ENCODE measurements at regions not wholly inside any gene's neighbourhood (a gene's known extent, or its start where the extent isn't known, plus 50 kb on each side); places are given as distances from the start of the nearest gene placed in this dataset.

DNA sequence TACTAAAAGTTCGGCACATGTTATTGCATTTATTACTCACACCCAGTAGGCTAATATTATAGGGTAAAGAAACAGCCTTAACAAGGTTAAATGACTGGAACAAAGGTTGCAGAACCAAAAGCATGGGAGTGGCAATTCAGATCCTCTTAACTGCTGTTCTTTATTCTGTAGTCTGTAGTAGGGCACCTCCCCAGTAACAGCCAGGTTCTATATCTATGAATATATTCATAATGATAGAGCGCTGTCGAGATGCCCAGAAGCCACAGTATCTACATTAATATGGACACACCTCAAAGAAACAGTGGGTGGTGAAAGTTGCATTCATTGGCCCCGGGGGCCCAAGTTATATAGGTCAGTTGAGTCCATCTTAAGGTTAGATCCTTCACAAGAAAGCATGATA, 340.9 kb upstream of the THRB start:
- H3K4me1 Mint-ChIP-seq, result no peaks in the 10 kb centered on the region
- Histone ChIP-seq H3K36me3 (ENCODE audit: control insufficient read depth, insufficient read depth, low read length) (no peaks in the 10 kb centered on the region), H3K9me3 (ENCODE audit: control insufficient read depth in 2 of 2, low read length in 2 of 2) (no peaks in the 10 kb centered on the region), H3K27ac (ENCODE audit: insufficient read depth, low read length, poor library complexity, severe bottlenecking) (no peak overlapping the region), H3K4me3 (ENCODE audit: low read depth, low read length) (no peak overlapping the region), H3K4me1 (ENCODE audit: control insufficient read depth, insufficient read depth, low read length, poor library complexity, severe bottlenecking) (no peaks in the 10 kb centered on the region), H3K27me3 (ENCODE audit: control insufficient read depth, insufficient read depth, low read length) (no peaks in the 10 kb centered on the region)
- no peak for ATAC-seq (ENCODE audit: low read depth in 2 of 2)
- H3K27me3 Mint-ChIP-seq, result peaks cover 6% of the 10 kb centered on the region
- no peak overlapping the region for H3K27ac Mint-ChIP-seq
- peaks cover 0 to 12% (median 4%) of the 10 kb centered on the region in 7 donors for H3K9me3 Mint-ChIP-seq
- H3K4me3 Mint-ChIP-seq, result no peak overlapping the region
- DNase-seq, result no peak
- no peaks in the 10 kb centered on the region for H3K36me3 Mint-ChIP-seq

DNA sequence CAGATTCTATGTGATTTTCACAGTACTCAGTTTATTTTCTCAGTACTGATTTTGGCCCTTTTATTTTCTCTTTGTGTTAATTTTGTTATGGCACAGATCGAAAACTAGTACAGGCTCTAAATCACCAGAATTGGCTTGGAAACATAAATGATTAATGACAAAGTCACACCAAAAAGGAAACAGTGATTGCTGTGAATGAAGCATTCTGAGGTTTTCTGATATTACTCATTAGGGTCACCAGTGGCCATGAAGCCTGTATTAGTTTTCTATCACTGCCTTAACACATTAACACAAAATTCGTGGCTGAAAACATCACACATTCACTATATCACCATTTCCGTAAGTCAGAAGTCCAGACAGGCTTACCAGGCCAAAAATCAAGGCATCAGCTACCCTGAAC, 343.0 kb upstream of the THRB start:
- Mint-ChIP-seq H3K27ac (no peak overlapping the region), H3K36me3 (no peaks in the 10 kb centered on the region), H3K27me3 (no peaks in the 10 kb centered on the region), H3K4me1 (no peaks in the 10 kb centered on the region), H3K9me3 (peaks cover 0 to 12% (median 5%) of the 10 kb centered on the region in 7 donors), H3K4me3 (no peak overlapping the region)
- DNase-seq (no peak), ATAC-seq (ENCODE audit: low read depth in 2 of 2) (no peak)
- no peaks in the 10 kb centered on the region for H3K4me1 ChIP-seq (ENCODE audit: control insufficient read depth, insufficient read depth, low read length, poor library complexity, severe bottlenecking)
- no peak overlapping the region for H3K27ac ChIP-seq (ENCODE audit: insufficient read depth, low read length, poor library complexity, severe bottlenecking)
- no peaks in the 10 kb centered on the region for H3K36me3 ChIP-seq (ENCODE audit: control insufficient read depth, insufficient read depth, low read length)
- H3K27me3 ChIP-seq (ENCODE audit: control insufficient read depth, insufficient read depth, low read length), result no peaks in the 10 kb centered on the region
- H3K9me3 ChIP-seq (ENCODE audit: control insufficient read depth in 2 of 2, low read length in 2 of 2), result no peaks in the 10 kb centered on the region
- no peak overlapping the region for H3K4me3 ChIP-seq (ENCODE audit: low read depth, low read length)

DNA sequence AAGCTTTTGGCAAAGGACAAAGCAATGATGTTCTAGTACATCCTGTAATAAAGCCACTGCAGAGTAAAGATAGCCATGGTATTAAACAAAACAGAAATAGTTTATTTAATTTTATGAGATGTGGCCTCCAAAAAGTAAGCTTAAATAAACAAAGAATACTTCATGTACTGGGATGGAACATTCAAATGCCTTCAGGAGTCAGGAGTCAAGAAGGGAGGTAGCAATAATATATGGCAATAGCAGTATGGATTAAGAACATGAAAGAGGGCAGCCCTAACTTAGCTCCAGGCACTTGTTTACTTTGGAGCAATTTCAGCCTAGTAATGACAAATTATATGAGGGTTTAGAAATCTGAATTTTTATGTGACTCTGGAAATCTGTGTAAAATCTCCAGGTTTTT, 343.9 kb upstream of the THRB start:
- Mint-ChIP-seq H3K4me3 (no peak overlapping the region), H3K27me3 (no peaks in the 10 kb centered on the region), H3K4me1 (no peaks in the 10 kb centered on the region), H3K27ac (no peak overlapping the region), H3K36me3 (no peaks in the 10 kb centered on the region), H3K9me3 (peaks cover 0 to 5% (median 3%) of the 10 kb centered on the region in 7 donors)
- Histone ChIP-seq H3K27ac (ENCODE audit: insufficient read depth, low read length, poor library complexity, severe bottlenecking) (no peak overlapping the region), H3K9me3 (ENCODE audit: control insufficient read depth in 2 of 2, low read length in 2 of 2) (no peaks in the 10 kb centered on the region), H3K27me3 (ENCODE audit: control insufficient read depth, insufficient read depth, low read length) (no peaks in the 10 kb centered on the region), H3K4me3 (ENCODE audit: low read depth, low read length) (no peak overlapping the region), H3K36me3 (ENCODE audit: control insufficient read depth, insufficient read depth, low read length) (no peaks in the 10 kb centered on the region), H3K4me1 (ENCODE audit: control insufficient read depth, insufficient read depth, low read length, poor library complexity, severe bottlenecking) (no peaks in the 10 kb centered on the region)
- no peak for DNase-seq
- no peak for ATAC-seq (ENCODE audit: low read depth in 2 of 2)

DNA sequence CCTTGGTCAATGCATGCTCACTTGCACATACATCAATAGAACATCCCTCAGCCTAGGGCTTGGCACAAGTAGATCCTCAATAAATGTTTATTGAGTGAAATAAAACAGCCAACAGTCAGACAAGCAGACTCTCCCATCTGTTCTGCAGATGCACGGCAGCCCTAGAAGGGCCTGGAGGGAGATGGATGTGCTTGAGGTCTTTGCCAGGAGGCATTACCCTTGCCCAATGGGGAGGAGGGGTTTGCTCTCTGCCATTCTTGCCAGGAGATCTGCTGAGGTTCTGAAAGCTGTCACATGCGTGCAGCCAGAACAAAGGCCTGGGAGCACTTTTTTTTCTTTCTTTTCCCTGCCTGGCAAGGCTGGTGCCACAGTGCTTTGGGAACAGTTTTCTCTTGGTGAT, 349.3 kb upstream of the THRB start:
- ATAC-seq (ENCODE audit: low read depth in 2 of 2), result no peak

DNA sequence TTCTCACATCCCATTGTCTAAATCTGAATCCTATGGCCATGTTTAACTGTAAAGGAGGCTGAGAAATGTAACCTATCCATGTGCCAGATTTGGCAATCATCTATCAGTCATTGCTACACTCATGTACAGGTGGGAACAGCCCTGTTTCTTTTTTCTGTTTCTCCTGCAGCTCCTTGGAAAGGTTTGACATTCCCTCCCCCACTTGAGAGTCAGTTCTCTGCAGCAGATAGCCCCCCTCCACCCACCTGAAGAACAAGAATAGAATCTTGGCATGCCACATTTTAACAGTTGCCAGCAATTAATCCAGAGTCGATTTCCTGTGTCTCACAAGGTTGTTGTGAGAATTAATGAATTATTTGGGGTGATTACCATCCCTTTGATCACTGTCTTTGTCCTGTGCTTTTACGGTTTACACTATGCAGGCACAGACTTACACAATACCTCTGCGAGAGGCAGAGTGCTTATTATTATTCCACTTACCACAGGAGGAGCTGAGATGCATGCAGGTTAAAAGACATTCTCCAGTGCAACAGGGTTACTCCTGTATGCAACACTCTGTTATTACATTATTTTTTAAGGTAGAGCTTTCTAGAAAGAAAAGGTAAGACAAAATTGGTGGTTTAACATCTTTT, 351.0 kb upstream of the THRB start:
- no peaks in the 10 kb centered on the region for H3K27me3 ChIP-seq (ENCODE audit: control insufficient read depth, insufficient read depth, low read length)
- Mint-ChIP-seq H3K4me3 (no peak overlapping the region), H3K9me3 (peaks cover 0 to 6% (median 3%) of the 10 kb centered on the region in 7 donors), H3K27me3 (no peaks in the 10 kb centered on the region), H3K27ac (no peak overlapping the region), H3K36me3 (no peaks in the 10 kb centered on the region), H3K4me1 (no peaks in the 10 kb centered on the region)
- H3K27ac ChIP-seq (ENCODE audit: insufficient read depth, low read length, poor library complexity, severe bottlenecking), result no peak overlapping the region
- H3K9me3 ChIP-seq (ENCODE audit: control insufficient read depth in 2 of 2, low read length in 2 of 2), result no peaks in the 10 kb centered on the region
- DNase-seq (no peak), ATAC-seq (ENCODE audit: low read depth in 2 of 2) (no peak)
- H3K4me3 ChIP-seq (ENCODE audit: low read depth, low read length), result no peak overlapping the region
- no peaks in the 10 kb centered on the region for H3K4me1 ChIP-seq (ENCODE audit: control insufficient read depth, insufficient read depth, low read length, poor library complexity, severe bottlenecking)
- H3K36me3 ChIP-seq (ENCODE audit: control insufficient read depth, insufficient read depth, low read length), result no peaks in the 10 kb centered on the region

More for the DNA sequence above, 349.3 kb upstream of the THRB start:
- no peaks in the 10 kb centered on the region for H3K36me3 Mint-ChIP-seq
- Histone ChIP-seq H3K9me3 (ENCODE audit: control insufficient read depth in 2 of 2, low read length in 2 of 2) (no peaks in the 10 kb centered on the region), H3K36me3 (ENCODE audit: control insufficient read depth, insufficient read depth, low read length) (no peaks in the 10 kb centered on the region), H3K27ac (ENCODE audit: insufficient read depth, low read length, poor library complexity, severe bottlenecking) (no peak overlapping the region), H3K4me3 (ENCODE audit: low read depth, low read length) (no peak overlapping the region), H3K27me3 (ENCODE audit: control insufficient read depth, insufficient read depth, low read length) (no peaks in the 10 kb centered on the region), H3K4me1 (ENCODE audit: control insufficient read depth, insufficient read depth, low read length, poor library complexity, severe bottlenecking) (no peaks in the 10 kb centered on the region)
- H3K9me3 Mint-ChIP-seq, result peaks cover 0 to 4% (median 0%) of the 10 kb centered on the region in 7 donors
- no peaks in the 10 kb centered on the region for H3K4me1 Mint-ChIP-seq
- H3K27me3 Mint-ChIP-seq, result no peaks in the 10 kb centered on the region
- no peak for DNase-seq
- no peak overlapping the region for H3K4me3 Mint-ChIP-seq
- no peak overlapping the region for H3K27ac Mint-ChIP-seq

DNA sequence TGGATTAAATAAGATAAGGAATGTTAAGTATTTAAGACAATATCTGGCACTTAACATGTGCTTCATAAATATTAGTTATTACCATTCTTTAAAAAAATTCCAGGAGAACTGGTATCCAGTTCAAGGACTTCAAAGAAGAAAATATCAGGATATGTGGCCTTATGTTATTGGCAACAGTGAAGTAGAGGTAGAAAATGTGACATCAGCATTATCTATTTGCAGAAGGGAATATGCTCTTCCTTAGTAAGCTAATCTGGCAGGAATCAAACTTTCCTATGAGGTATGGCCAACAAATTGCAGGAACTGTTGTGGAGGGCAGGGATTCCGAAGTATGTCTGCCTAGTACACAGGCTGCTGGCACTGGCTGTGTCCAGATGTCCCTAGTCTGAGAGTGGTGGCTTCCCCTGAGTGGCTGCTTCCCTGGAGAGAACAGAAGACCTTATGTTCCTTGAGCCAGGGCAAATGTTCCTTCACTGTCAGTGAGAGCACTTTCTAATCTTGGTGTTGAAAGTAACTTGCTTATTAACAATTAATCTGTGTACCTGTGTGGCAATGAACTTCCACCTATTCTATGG, 351.7 kb upstream of the THRB start:
- ATAC-seq (ENCODE audit: low read depth in 2 of 2), result no peak
- no peak overlapping the region for H3K4me3 Mint-ChIP-seq
- no peaks in the 10 kb centered on the region for H3K27me3 Mint-ChIP-seq
- H3K27ac Mint-ChIP-seq, result no peak overlapping the region
- Histone ChIP-seq H3K27me3 (ENCODE audit: control insufficient read depth, insufficient read depth, low read length) (no peaks in the 10 kb centered on the region), H3K9me3 (ENCODE audit: control insufficient read depth in 2 of 2, low read length in 2 of 2) (no peaks in the 10 kb centered on the region), H3K36me3 (ENCODE audit: control insufficient read depth, insufficient read depth, low read length) (no peaks in the 10 kb centered on the region), H3K4me3 (ENCODE audit: low read depth, low read length) (no peak overlapping the region), H3K4me1 (ENCODE audit: control insufficient read depth, insufficient read depth, low read length, poor library complexity, severe bottlenecking) (no peaks in the 10 kb centered on the region), H3K27ac (ENCODE audit: insufficient read depth, low read length, poor library complexity, severe bottlenecking) (no peak overlapping the region)
- DNase-seq, result no peak
- H3K36me3 Mint-ChIP-seq, result no peaks in the 10 kb centered on the region
- no peaks in the 10 kb centered on the region for H3K4me1 Mint-ChIP-seq
- peaks cover 0 to 8% (median 3%) of the 10 kb centered on the region in 7 donors for H3K9me3 Mint-ChIP-seq

DNA sequence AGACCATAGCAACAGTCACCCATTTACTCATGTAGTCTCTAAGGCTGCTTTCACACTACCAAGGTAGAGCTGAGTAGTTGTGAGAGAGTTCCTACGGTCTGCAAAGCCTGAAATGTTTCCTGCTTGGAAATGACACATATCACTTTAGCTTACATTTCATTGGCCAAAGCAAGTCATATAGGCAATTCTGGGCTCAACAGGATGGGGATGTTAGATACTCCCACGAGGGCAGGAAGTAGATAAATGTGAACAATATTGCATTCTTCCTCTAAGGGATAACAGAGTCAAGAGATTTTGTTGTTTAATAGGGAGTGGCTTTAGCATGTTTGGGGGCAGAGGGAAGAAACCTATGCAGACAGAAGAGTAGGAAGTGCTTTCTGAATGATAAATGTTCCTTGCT, 355.6 kb upstream of the THRB start:
- Histone ChIP-seq H3K4me3 (ENCODE audit: low read depth, low read length) (no peak overlapping the region), H3K27me3 (ENCODE audit: control insufficient read depth, insufficient read depth, low read length) (no peaks in the 10 kb centered on the region), H3K36me3 (ENCODE audit: control insufficient read depth, insufficient read depth, low read length) (no peaks in the 10 kb centered on the region), H3K4me1 (ENCODE audit: control insufficient read depth, insufficient read depth, low read length, poor library complexity, severe bottlenecking) (no peaks in the 10 kb centered on the region), H3K27ac (ENCODE audit: insufficient read depth, low read length, poor library complexity, severe bottlenecking) (no peak overlapping the region), H3K9me3 (ENCODE audit: control insufficient read depth in 2 of 2, low read length in 2 of 2) (peaks cover 0 to 2% of the 10 kb centered on the region in 2 experiments)
- no peak for DNase-seq
- no peak for ATAC-seq (ENCODE audit: low read depth in 2 of 2)
- Mint-ChIP-seq H3K36me3 (no peaks in the 10 kb centered on the region), H3K9me3 (peaks cover 0 to 11% (median 3%) of the 10 kb centered on the region in 7 donors), H3K27ac (no peak overlapping the region), H3K4me1 (no peaks in the 10 kb centered on the region), H3K27me3 (no peaks in the 10 kb centered on the region), H3K4me3 (no peak overlapping the region)

All from CD4-positive, CD25-positive, alpha-beta regulatory T cell (primary cell).